CD14-positive monocyte (primary cell): ENCODE measurements at regions not wholly inside any gene's neighbourhood (a gene's known extent, or its start where the extent isn't known, plus 50 kb on each side); places are given as distances from the start of the nearest gene placed in this dataset. TPM values are rescaled to one million over a fixed set of nuclear protein-coding genes. Genes with fewer than 3 reads are reported as not detected.

ENCODE experiments used
- DNase-seq, 3 donors: peaks; one replicate each; pipeline ENCODE4 v3.0.0-alpha.2; 2011 to 2022
- H2AFZ ChIP-seq: 2 replicates; pipeline ENCODE4 v1.6.0; 2012; ENCODE audit warnings: mild to moderate bottlenecking, low read depth, low read length, inconsistent platforms; ENCODE audit not compliant: insufficient read depth, poor library complexity, severe bottlenecking
- H3K27ac ChIP-seq, 2 donors: 1 replicate in 1 of 2; 2 replicates in 1 of 2; pipeline ENCODE4 v1.5.1; 2012 to 2013; ENCODE audit warnings: low read length in 2 of 2, control low read depth in 1 of 2, inconsistent platforms in 1 of 2, low read depth in 1 of 2, mild to moderate bottlenecking in 1 of 2
- H3K27me3 ChIP-seq, 2 donors: one replicate each; pipeline versions ENCODE4 v1.6.0 to v1.6.1; 2011 to 2013; ENCODE audit warnings: low read length in 2 of 2; ENCODE audit not compliant: control insufficient read depth in 2 of 2, insufficient read depth in 2 of 2
- H3K36me3 ChIP-seq, 2 donors: replicated peaks in 1 of 2; 1 replicate in 1 of 2; 2 replicates in 1 of 2; pipeline versions ENCODE4 v1.5.1 to v1.6.1; 2012 to 2013; ENCODE audit warnings: low read length in 2 of 2, control low read depth in 1 of 2, inconsistent platforms in 1 of 2, mild to moderate bottlenecking in 1 of 2; ENCODE audit not compliant: insufficient read depth in 2 of 2, control insufficient read depth in 1 of 2
- H3K4me1 ChIP-seq, 2 donors: 1 replicate in 1 of 2; 2 replicates in 1 of 2; pipeline versions ENCODE4 v1.5.1 to v1.6.1; 2012 to 2013; ENCODE audit warnings: low read length in 2 of 2, control low read depth in 1 of 2, inconsistent platforms in 1 of 2, mild to moderate bottlenecking in 1 of 2, moderate library complexity in 1 of 2; ENCODE audit not compliant: insufficient read depth in 2 of 2, control insufficient read depth in 1 of 2
- H3K4me2 ChIP-seq: replicated peaks from 2 replicates; pipeline ENCODE3; 2012; ENCODE audit warnings: low read length, moderate library complexity, mild to moderate bottlenecking; ENCODE audit not compliant: poor library complexity, severe bottlenecking; ENCODE audit errors: extremely low read depth
- H3K4me3 ChIP-seq, 3 experiments: fragments of 200-600 bp in 1 of 3; sonication (generic) in 1 of 3; replicated peaks in 1 of 3; 1 replicate in 2 of 3; 2 replicates in 1 of 3; pipeline ENCODE4 v1.5.1; 2011 to 2013; ENCODE audit warnings: low read length in 3 of 3, mild to moderate bottlenecking in 3 of 3, control low read depth in 2 of 3, low read depth in 2 of 3, inconsistent platforms in 1 of 3, moderate library complexity in 1 of 3
- H3K79me2 ChIP-seq: 2 replicates; pipeline ENCODE4 v1.6.0; 2012; ENCODE audit warnings: mild to moderate bottlenecking, control low read depth, inconsistent platforms, low read length, moderate library complexity; ENCODE audit not compliant: insufficient read depth
- H3K9ac ChIP-seq: 2 replicates; pipeline ENCODE4 v1.6.0; 2017; ENCODE audit warnings: low read length, mild to moderate bottlenecking; ENCODE audit not compliant: insufficient read depth, poor library complexity, severe bottlenecking
- H3K9me3 ChIP-seq, 2 donors: replicated peaks in 1 of 2; 1 replicate in 1 of 2; 2 replicates in 1 of 2; pipeline versions ENCODE4 v1.5.1 to v1.6.1; 2012 to 2013; ENCODE audit warnings: low read length in 2 of 2, control low read depth in 1 of 2; ENCODE audit not compliant: control insufficient read depth in 1 of 2, insufficient read depth in 1 of 2
- H4K20me1 ChIP-seq: 2 replicates; pipeline ENCODE4 v1.6.0; 2012; ENCODE audit warnings: mild to moderate bottlenecking, low read length, control low read depth, moderate library complexity; ENCODE audit not compliant: insufficient read depth
- H3K27ac Mint-ChIP-seq, 7 donors: one replicate each; pipeline ENCODE4 v1.8.0; 2020; ENCODE audit warnings: mild to moderate bottlenecking in 7 of 7, mixed read lengths in 7 of 7, moderate library complexity in 6 of 7, inconsistent platforms in 2 of 7
- H3K27me3 Mint-ChIP-seq, 3 donors: one replicate each; pipeline ENCODE4 v1.8.0; 2021 to 2022; ENCODE audit warnings: low read depth in 3 of 3, mild to moderate bottlenecking in 3 of 3, mixed read lengths in 3 of 3, moderate library complexity in 3 of 3, inconsistent platforms in 1 of 3
- H3K36me3 Mint-ChIP-seq, 2 donors: one replicate each; pipeline ENCODE4 v1.8.0; 2020; ENCODE audit warnings: mixed read lengths in 2 of 2, inconsistent platforms in 1 of 2, mild to moderate bottlenecking in 1 of 2
- H3K4me1 Mint-ChIP-seq: one replicate; pipeline ENCODE4 v1.8.0; 2020; ENCODE audit warnings: mild to moderate bottlenecking, mixed read lengths
- H3K4me3 Mint-ChIP-seq, 2 donors: one replicate each; pipeline ENCODE4 v1.8.0; 2020; ENCODE audit warnings: mild to moderate bottlenecking in 2 of 2, mixed read lengths in 2 of 2, moderate library complexity in 1 of 2
- H3K9me3 Mint-ChIP-seq, 7 donors: one replicate each; pipeline ENCODE4 v1.8.0; 2020 to 2022; ENCODE audit warnings: mixed read lengths in 7 of 7, mild to moderate bottlenecking in 6 of 7, moderate library complexity in 6 of 7, inconsistent platforms in 2 of 7
- CTCF ChIP-seq: fragments of 200-600 bp; IDR thresholded peaks from one replicate; pipeline ENCODE4 v1.8.0; 2022; ENCODE audit warnings: antibody characterized with exemption, mild to moderate bottlenecking
- WGBS: methylation state at CpG from one replicate; pipeline ENCODE4 v1.1.5; 2013; ENCODE audit warnings: missing lambda C conversion rate; ENCODE audit not compliant: insufficient coverage; 5-methylcytosine and 5-hydroxymethylcytosine counted together
- intact Hi-C, 2 donors: fragments of 100-400 bp; cut with micrococcal nuclease; formaldehyde crosslinking; loops; one replicate each; pipeline versions ENCODE4 v1.15.0 to v1.15.1; 2023
- small RNA-seq: library from RNA; depleted of rRNA; stranded (forward); fragments of <200 nt; gene quantifications from one replicate; pipeline ENCODE3, GENCODE V24; 2012; ENCODE audit warnings: low read depth; ENCODE audit not compliant: insufficient read length

- Mint-ChIP-seq H3K36me3 (no peaks in the 10 kb centered on the region), H3K27me3 (peaks cover 0 to 4% (median 0%) of the 10 kb centered on the region in 3 donors), H3K27ac (no peak overlapping the region), H3K4me1 (no peaks in the 10 kb centered on the region), H3K4me3 (no peak overlapping the region), H3K9me3 (peaks cover 0 to 16% (median 2%) of the 10 kb centered on the region in 7 donors)
- Histone ChIP-seq H4K20me1 (no peaks in the 10 kb centered on the region), H2AFZ (no peak overlapping the region), H3K9me3 (peaks cover 0 to 4% of the 10 kb centered on the region in 2 donors), H3K4me3 (no peak overlapping the region), H3K4me1 (no peaks in the 10 kb centered on the region), H3K27ac (no peak overlapping the region), H3K4me2 (no peak overlapping the region), H3K9ac (no peak overlapping the region), H3K36me3 (no peaks in the 10 kb centered on the region), H3K27me3 (no peaks in the 10 kb centered on the region), H3K79me2 (no peaks in the 10 kb centered on the region)
- intact Hi-C loops: no loop called here
- DNase-seq: no peak
- no peak for TF ChIP-seq CTCF
Measured at GRCh38 chr6:79301290-79301689, 66.8 kb upstream of the HMGN3 start.

- no peak for TF ChIP-seq CTCF
- Histone ChIP-seq H2AFZ (no peak overlapping the region), H3K9ac (no peak overlapping the region), H3K4me1 (no peaks in the 10 kb centered on the region), H4K20me1 (no peaks in the 10 kb centered on the region), H3K4me2 (no peak overlapping the region), H3K36me3 (no peaks in the 10 kb centered on the region), H3K4me3 (no peak overlapping the region), H3K9me3 (peaks cover 0 to 4% of the 10 kb centered on the region in 2 donors), H3K27me3 (no peaks in the 10 kb centered on the region), H3K79me2 (no peaks in the 10 kb centered on the region), H3K27ac (no peak overlapping the region)
- H3K36me3 Mint-ChIP-seq: no peaks in the 10 kb centered on the region
- DNase-seq: no peak
- peaks cover 0 to 2% (median 0%) of the 10 kb centered on the region in 3 donors for H3K27me3 Mint-ChIP-seq
- no CpG with 5 or more reads among the region's 1 CpG for WGBS
- no peak overlapping the region for H3K4me3 Mint-ChIP-seq
- peaks cover 0 to 13% (median 3%) of the 10 kb centered on the region in 7 donors for H3K9me3 Mint-ChIP-seq
- intact Hi-C loops: no loop called here
- no peak overlapping the region for H3K27ac Mint-ChIP-seq
- no peaks in the 10 kb centered on the region for H3K4me1 Mint-ChIP-seq
Measured at GRCh38 chr6:79296211-79296610, 61.7 kb upstream of the HMGN3 start.

Small RNA genes in the stretch of these regions (small RNA-seq; reads per million reads assigned to genes)
- gene AL078601.1 (not detected), gene RF00019 (not detected)
